Inflammatory macrophage (primary cell): ENCODE measurements at regions not wholly inside any gene's neighbourhood (a gene's known extent, or its start where the extent isn't known, plus 50 kb on each side); places are given as distances from the start of the nearest gene placed in this dataset.

Experiments used
- DNase-seq, 2 donors: peaks; one replicate each; pipeline ENCODE4 v3.0.0-alpha.2; 2020 to 2022

DNA sequence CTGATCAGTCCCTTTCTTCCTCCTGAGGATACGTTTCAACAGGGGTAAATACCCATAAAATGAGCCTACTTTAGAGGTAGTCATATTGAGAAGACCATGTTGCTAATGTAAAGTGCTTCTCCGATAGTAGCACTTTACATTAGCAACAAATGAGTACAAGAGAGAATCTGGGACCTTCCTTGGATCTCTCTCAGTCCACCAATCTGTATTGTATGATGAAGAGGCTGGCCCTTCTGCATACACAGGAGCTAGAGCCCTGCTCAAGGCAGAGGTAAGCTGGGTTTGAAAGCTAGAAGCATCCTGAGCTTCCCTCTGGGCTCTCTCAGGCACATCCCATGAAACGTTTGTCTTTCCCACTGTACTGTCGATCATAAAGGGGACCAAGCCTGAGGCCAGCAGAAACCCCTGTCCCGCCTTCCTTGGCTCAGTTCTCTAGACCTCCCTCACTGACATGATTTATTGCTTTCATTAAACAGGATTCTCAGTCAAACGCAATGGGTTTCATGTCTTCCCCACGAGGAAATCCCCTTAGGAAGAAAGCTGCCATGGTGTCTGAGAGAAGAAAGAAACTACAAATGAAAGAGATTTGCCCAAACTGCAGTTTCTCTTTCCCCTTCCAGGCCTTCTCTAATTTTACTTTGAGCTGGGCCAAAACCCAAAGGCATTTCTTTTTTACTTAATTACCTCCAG is 62.8 kb upstream of the BCAR3 start:
- no peak for DNase-seq

DNA sequence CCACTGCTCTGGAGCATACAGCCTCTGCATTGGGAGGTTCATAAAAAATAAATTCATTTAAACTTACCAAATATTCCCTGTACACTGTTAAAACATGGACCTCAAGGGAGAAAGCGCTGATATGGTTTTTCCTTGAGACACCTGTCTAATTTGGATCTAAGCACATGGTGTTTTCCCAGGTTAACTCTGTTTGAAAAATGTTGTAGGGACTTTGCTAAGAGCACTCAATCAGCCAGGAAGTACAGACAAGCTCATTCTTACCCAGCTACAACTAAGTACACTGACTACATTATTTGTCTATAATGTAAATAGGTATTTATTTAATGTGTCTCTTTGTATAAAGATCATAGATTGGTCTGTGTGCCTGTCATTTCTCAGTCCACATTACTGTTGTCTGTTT is 61.8 kb upstream of the BCAR3 start:
- DNase-seq: no peak

DNA sequence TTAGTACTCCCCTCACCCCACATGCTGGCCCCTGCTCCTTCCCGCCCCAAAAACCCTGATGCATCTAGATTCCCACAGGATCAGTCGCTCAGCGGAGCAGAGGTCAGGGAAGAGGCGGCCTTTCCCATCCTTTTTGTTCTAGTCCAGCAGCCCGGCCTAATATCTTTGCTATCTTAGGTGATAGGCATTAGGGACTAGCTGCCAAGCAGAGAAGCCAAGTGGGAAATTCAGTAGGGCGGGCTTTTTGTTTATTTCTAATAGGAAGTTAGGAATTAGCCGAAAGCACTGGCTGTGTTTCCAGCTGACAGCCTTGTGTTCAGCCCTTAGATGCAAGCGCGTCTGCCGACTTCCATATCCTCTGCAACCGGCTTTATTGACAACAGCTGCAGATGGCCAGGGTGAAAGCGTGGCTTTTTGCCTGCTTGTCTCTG is 59.0 kb upstream of the BCAR3 start:
- DNase-seq: no peak

DNA sequence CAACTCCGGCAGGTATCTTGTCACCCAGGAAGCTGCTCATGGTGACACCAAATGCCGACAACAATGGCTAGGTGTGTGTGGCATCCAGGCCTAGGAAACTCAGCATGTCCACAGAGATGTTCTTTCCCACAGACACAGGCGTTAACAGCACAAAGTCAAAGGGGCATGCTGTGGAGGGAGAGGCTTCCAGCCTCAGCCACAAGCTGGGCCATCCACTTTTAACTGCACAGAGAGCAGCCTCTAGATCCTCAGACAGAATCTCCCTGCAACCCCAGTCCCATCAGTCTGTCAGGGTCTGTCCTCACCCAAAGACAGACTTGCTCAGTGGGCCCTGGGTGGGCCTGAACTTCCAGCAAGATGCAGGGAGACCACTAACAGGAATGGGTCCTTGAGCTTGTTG is 58.5 kb upstream of the BCAR3 start:
- DNase-seq: no peak

DNA sequence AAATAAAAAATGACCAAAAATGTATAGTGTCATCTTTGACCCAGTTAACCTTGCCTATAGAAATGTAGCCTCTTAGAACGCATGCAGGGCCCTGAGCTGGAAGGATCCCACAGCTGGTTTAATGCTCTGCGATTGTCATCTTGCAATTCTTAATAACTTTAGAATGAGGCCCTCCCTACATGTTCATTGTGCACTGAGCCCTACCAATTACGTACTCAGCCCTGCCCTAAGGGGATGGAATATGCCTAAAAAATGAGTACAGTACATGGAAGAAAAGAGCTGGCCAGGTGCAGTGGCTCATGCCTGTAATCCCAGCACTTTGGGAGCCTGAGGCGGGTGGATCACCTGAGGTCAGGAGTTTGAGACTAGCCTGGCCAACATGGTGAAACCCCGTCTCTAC is 57.8 kb upstream of the BCAR3 start:
- DNase-seq: no peak

DNA sequence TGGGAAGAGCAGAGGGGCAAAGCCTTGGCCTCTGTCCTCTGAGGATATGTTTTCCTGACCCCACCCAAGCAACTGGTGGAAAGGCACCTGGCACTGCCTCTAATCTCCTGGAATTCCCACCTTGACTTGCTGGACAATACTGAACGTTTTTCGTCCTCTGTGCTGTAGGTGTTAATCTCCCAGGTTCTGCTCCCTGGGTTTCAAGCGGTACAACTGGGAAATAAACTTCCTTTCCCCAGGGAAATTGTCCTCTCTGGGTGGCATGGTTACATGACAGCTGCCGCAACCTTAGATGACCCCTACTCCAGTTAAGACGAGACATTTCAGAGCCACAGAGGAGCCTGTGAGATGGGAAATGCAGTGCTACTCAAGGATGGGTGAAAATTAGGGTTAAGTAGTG is 57.3 kb upstream of the BCAR3 start:
- DNase-seq: no peak

DNA sequence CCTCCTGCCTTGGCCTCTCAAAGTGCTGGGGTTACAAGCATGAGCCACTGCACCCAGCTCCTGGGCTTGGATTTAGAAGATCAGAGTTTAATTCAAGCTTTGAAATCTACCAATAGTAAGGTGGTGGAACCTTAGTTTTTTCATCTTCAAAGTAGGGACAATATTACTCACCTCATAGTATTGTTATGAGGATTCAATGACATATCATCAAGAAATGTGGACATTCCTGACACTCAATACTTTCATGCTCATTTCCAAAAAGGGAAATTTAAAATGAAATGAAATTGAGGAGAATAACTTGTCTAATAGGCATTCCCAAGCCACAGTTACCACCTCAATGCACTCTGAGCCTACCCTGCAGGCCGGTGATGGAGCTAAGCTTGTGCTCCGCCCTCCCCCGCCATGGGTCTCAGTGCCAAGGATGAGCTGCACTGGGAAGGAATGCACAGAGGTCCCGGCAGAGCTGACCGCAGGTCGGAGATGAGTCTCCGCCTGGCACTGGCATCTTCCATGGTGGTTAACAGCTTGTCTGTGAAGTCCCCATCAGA is 56.5 kb upstream of the BCAR3 start:
- no peak for DNase-seq

DNA sequence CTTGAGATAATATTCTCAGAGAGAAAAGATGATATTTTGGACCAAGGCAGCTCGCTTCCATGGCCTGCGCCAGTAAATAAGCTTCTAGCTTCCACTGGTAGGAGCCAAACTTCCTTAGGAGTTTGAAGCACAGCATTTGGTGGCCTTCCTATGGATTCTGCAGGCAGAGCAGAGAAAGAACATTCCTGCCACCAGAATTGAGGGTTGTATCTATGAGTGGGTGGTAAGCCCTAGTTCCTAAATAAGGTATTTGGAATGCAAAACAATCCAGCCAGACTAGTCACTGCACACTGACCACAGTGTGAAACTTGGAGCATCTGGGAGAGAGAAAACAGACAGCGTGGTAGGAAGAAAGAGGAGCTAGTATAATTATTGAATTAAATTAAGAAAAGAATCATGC is 54.1 kb upstream of the BCAR3 start:
- DNase-seq: no peak

DNA sequence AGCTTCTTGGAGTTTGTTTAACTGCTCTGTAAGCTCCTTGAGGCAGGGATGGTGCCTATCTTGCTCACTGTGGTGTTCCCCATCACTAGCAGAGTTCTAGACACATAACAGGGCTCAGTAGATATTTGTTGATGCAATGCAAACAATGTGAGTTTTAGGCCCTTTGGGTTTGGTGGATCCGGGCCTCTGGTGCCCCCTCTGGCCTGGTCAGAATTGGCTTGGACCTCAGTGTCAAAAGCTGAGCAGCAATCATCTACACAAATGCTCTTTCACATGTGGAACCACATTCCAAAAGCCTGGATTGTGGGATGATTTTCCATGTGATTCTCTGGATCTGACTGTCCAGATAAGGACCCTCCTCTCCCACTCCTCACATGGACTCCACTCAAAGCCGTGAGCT is 53.4 kb upstream of the BCAR3 start:
- DNase-seq: peak in 1 of 2 donors; percentile 31

DNA sequence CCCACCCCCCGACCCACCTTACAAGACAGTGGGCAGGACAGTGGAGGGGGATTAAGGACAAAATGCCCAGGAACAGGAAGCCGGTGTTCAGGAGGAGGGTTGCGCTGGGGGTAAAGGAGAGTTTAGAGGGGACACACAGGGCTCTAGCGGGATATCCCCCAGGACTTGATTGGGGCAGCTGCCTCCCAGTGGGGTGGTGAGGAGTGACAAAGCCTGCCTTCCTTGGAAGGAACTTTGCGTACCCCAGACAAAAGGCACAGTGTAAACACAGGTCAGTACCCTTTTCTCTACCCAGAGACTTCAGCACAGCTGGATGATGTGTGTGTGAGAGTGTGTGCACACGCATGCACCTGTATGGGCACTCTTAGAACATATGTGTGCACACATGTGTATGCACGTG is 51.7 kb upstream of the BCAR3 start:
- DNase-seq: no peak

DNA sequence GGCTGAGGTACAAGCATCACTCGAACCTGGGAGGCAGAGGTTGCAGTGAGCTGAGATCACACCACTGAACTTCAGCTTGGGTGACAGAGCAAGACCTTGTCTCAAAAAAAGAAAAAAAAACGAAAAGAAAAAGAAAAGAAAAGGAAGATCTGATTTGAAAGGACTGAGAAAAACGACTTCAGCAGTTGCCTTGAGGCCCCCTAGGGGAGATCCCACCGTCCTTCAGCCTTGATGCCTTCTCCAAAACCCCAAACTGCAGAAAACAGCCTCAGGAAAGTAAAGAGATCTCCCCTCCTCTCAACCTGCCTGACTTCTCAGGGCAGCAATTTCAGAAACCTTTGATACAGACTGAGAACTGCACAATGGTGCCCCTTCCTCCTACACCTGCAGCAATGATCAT is 50.9 kb upstream of the BCAR3 start:
- no peak for DNase-seq
